Activated naive CD8-positive, alpha-beta T cell treated with anti-CD3 and anti-CD28 coated beads, Interleukin-2, amount 10 ng/mL, durations not matched to agents 7 days and 5 days (primary cell): ENCODE measurements at regions not wholly inside any gene's neighbourhood (a gene's known extent, or its start where the extent isn't known, plus 50 kb on each side); places are given as distances from the start of the nearest gene placed in this dataset.

Experiments
- ATAC-seq: fragments of 150-1000 bp; cut with Tn5 transposase; one replicate; pipeline ENCODE4 v1.10.0; 2021; ENCODE audit warnings: low read depth, moderate library complexity
- POLR2A ChIA-PET: fragments of 350-600 bp; sonication (Branson Sonifier 250); formaldehyde crosslinking; loops from one replicate; lab custom pipeline; 2021; ENCODE audit warnings: antibody characterized with exemption; lab: Charles Lee
- DNase-seq: peaks from one replicate; pipeline ENCODE4 v3.0.0; 2021
- H3K27ac Mint-ChIP-seq: one replicate; pipeline ENCODE4 v1.8.0; 2022; ENCODE audit warnings: mild to moderate bottlenecking, mixed read lengths
- H3K27me3 Mint-ChIP-seq: one replicate; pipeline ENCODE4 v1.8.0; 2022; ENCODE audit warnings: mild to moderate bottlenecking, moderate library complexity, mixed read lengths
- H3K36me3 Mint-ChIP-seq: one replicate; pipeline ENCODE4 v1.8.0; 2021; ENCODE audit warnings: mild to moderate bottlenecking, mixed read lengths
- H3K4me1 Mint-ChIP-seq: one replicate; pipeline ENCODE4 v1.8.0; 2021; ENCODE audit warnings: mixed read lengths
- H3K4me3 Mint-ChIP-seq: one replicate; pipeline ENCODE4 v1.8.0; 2022; ENCODE audit warnings: mild to moderate bottlenecking, moderate library complexity, mixed read lengths
- H3K9me3 Mint-ChIP-seq: one replicate; pipeline ENCODE4 v1.8.0; 2021; ENCODE audit warnings: mixed read lengths

DNA sequence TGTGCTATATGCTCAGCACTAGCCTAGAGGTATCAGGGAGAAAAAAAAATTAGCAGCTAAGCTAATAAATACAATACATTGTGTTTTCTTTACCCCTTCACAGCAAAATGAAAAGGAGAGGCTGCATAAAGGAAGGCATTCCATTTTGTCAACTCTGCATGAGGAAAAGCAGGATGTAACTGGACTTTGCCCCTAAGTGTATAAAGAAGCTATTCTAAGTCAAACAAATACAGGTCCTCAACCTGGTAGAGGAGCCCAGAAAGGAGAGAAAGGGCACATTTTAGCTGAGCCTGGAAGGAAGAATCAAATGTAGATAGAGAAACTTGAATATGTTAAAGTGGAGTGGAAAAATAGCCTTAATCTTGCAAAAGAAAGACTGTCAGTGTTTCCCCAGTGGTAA is 89.0 kb upstream of the SPRED1 start:
- ATAC-seq (no peak), DNase-seq (no peak)
- no peaks in the 10 kb centered on the region for H3K9me3 Mint-ChIP-seq
- H3K4me1 Mint-ChIP-seq, result no peaks in the 10 kb centered on the region
- no peak overlapping the region for H3K27ac Mint-ChIP-seq
- POLR2A ChIA-PET, result no interaction called here
- peaks cover 15% of the 10 kb centered on the region for H3K27me3 Mint-ChIP-seq
- H3K4me3 Mint-ChIP-seq, result no peak overlapping the region
- H3K36me3 Mint-ChIP-seq, result no peaks in the 10 kb centered on the region

DNA sequence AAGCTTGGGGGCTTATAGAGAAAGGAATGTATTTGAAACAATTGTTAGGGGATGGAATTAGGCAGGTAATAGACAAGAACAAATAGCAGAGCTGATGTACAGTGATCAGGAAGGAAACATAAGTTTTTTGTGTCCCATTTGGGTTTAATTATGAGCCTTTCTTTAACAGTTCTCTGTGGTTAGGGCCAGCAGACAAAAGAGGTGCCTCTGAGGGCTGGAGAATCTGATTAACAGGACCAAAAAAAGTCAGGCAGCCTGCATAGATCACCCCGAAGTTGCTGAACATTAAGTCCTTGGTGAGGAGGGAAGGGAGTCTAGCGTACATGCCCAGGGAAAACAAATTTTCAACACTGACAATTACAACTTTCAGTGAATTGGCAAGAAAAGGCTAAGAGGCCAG is 88.6 kb upstream of the SPRED1 start:
- H3K36me3 Mint-ChIP-seq, result no peaks in the 10 kb centered on the region
- H3K27me3 Mint-ChIP-seq, result peaks cover 15% of the 10 kb centered on the region
- DNase-seq (no peak), ATAC-seq (no peak)
- H3K27ac Mint-ChIP-seq, result no peak overlapping the region
- no peak overlapping the region for H3K4me3 Mint-ChIP-seq
- POLR2A ChIA-PET, result no interaction called here
- H3K4me1 Mint-ChIP-seq, result no peaks in the 10 kb centered on the region
- no peaks in the 10 kb centered on the region for H3K9me3 Mint-ChIP-seq

DNA sequence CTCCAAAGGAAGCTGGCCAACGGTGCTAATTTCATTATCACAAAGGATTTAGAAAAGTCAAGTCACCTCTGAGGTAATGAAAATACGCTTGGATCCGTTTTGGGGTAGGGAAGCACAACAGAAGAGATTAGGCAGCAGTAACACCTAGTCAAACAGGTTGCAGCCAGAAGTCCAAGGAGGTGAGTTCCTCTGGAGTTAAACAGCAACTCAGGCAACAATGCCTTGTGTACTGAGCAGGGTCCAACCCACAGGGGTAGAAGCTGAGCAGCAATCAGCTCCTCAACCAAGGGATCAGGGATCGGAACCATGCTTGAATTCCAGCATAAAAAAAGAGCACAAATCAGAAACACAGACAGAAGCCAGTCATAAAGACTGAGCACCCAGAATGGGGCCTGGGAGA is 88.1 kb upstream of the SPRED1 start:
- DNase-seq (no peak), ATAC-seq (no peak)
- no peak overlapping the region for H3K27ac Mint-ChIP-seq
- peaks cover 15% of the 10 kb centered on the region for H3K27me3 Mint-ChIP-seq
- POLR2A ChIA-PET, result no interaction called here
- no peaks in the 10 kb centered on the region for H3K4me1 Mint-ChIP-seq
- H3K9me3 Mint-ChIP-seq, result no peaks in the 10 kb centered on the region
- H3K4me3 Mint-ChIP-seq, result no peak overlapping the region
- H3K36me3 Mint-ChIP-seq, result no peaks in the 10 kb centered on the region

DNA sequence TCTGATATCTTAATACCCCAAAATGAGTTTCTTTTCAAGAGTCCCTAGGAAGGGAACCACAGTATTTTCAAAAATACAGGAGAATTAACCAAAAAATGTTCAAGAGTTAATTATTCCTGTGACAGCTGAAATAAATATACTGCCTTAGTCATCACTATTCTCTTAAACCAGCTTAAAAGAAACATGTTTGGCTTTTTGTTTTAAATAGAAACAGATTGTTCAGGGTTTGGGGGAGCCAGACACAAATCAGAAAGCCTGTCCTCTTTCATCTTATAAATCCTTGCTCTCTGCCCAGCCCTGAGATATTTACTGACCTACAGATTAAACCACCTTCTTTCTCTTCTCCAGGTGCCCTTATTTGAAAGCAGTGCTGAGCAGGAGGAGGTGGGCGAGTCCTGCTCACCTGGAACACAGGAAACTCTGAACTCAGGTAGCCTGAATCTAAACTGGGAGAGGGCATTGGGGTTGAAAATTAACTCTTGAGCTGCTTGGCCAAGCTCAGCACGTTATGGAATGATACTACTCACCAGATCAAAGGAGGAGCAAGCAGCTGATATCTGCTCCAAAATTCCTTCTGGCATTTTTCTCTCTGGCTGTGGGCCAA is 84.1 kb upstream of the SPRED1 start:
- H3K27me3 Mint-ChIP-seq, result peaks cover 10% of the 10 kb centered on the region
- DNase-seq, result no peak
- no peaks in the 10 kb centered on the region for H3K4me1 Mint-ChIP-seq
- POLR2A ChIA-PET, result no interaction called here
- ATAC-seq, result no peak
- H3K36me3 Mint-ChIP-seq, result no peaks in the 10 kb centered on the region
- H3K9me3 Mint-ChIP-seq, result no peaks in the 10 kb centered on the region
- H3K27ac Mint-ChIP-seq, result no peak overlapping the region
- H3K4me3 Mint-ChIP-seq, result no peak overlapping the region

DNA sequence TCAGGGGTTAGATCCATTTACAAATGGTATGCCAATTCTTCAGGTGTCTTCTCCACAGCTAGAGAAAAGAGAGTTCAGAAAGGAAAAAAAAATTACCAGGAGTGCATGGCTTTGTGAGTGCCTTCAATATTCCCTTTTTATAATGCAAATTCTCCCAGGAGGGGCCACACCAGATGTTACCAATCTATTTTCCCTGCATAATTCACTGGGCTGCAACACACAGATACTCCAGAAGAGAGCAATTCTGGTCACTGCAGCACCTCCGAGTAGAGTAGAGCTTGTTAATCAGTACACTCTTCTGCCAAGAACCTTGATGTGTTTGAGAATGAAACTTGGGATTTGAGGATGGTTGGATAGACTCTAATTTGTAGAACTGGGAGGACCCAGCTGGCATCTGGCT is 80.7 kb upstream of the SPRED1 start:
- Mint-ChIP-seq H3K9me3 (no peaks in the 10 kb centered on the region), H3K4me3 (no peak overlapping the region), H3K27me3 (peaks cover 10% of the 10 kb centered on the region), H3K36me3 (no peaks in the 10 kb centered on the region), H3K4me1 (no peaks in the 10 kb centered on the region), H3K27ac (no peak overlapping the region)
- DNase-seq, result no peak
- ATAC-seq, result no peak
- POLR2A ChIA-PET, result no interaction called here

DNA sequence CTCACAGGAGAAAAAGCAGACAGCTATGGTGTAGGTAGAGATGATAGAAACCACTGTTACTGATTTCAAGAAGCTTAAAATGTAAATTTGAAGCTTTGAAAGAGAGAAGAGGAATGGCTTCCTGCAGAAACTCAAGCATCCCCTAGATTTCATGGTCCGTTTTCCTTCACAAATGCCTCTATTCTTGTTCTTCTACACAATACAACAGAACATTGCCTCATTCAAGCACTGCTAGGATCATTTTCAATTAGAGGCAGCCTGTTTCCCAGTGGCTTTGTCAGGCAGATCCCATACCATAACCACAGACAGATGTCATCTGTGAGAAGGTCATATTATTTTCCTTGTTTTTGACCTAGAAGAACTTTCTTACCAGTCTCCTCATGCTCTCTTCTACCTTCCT is 77.9 kb upstream of the SPRED1 start:
- H3K9me3 Mint-ChIP-seq, result no peaks in the 10 kb centered on the region
- peaks cover 10% of the 10 kb centered on the region for H3K27me3 Mint-ChIP-seq
- H3K4me1 Mint-ChIP-seq, result no peaks in the 10 kb centered on the region
- ATAC-seq (no peak), DNase-seq (no peak)
- no peaks in the 10 kb centered on the region for H3K36me3 Mint-ChIP-seq
- H3K4me3 Mint-ChIP-seq, result no peak overlapping the region
- no peak overlapping the region for H3K27ac Mint-ChIP-seq
- POLR2A ChIA-PET, result no interaction called here

DNA sequence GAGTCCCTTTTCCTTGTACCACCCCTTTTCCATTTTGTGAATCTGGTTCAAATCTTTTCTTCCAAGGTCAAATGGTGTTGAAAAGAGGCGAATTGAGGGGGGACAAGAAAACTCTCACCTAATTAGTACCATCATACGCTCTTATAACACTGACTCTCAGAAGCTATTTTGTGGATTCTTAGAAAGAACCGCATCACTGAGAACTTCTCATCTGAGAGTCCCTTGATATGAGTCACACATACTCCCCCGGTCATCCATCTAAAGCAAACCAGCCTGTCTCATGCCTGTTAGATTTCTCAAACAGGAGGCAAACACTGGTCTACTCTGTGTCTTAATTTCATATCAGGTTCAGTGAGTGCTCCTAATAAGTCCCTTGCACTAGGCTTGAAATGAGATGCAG is 76.5 kb upstream of the SPRED1 start:
- POLR2A ChIA-PET, result no interaction called here
- Mint-ChIP-seq H3K27ac (no peak overlapping the region), H3K4me1 (no peaks in the 10 kb centered on the region), H3K9me3 (no peaks in the 10 kb centered on the region), H3K36me3 (no peaks in the 10 kb centered on the region), H3K27me3 (peaks cover 15% of the 10 kb centered on the region), H3K4me3 (no peak overlapping the region)
- ATAC-seq, result no peak
- DNase-seq, result no peak

DNA sequence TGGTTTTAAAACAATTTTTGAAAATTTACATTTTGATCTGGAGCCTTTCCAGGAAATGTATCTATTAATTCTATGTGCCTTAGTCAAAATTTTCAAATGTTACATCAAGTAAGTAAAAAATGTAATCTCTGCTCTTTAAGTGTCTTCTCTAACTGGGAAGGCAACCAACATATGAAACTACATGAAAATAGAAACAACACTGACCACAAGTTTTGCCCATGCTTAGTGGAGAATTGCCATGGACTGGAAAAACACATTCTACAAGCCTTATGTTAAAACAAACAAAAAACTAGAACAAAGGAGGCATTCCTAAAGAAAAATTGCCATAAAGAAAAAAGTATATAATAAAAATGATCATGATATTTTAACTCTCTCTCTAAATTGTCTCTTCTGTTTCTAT is 75.9 kb upstream of the SPRED1 start:
- Mint-ChIP-seq H3K9me3 (no peaks in the 10 kb centered on the region), H3K36me3 (no peaks in the 10 kb centered on the region), H3K4me1 (no peaks in the 10 kb centered on the region), H3K27me3 (peaks cover 13% of the 10 kb centered on the region), H3K27ac (no peak overlapping the region), H3K4me3 (no peak overlapping the region)
- no peak for DNase-seq
- POLR2A ChIA-PET, result no interaction called here
- ATAC-seq, result no peak

DNA sequence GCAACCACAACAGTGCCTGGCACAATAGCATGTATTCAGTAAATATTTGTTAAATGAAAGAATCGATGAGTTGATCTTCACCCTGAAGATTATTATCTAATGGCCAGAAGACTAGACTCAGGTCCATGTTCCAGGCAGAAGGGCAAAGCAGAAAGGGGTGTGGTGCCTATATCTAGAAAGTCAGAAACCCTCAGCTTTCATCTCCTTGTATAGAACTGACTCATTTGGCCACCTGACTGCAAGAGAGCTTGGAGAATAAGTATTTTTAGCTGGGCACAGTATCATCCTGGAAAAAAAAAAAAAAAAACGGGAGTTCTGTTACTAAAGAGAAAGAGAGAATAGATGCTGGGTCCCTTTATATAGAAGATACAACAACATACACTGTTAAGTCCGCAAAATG is 69.7 kb upstream of the SPRED1 start:
- ATAC-seq (no peak), DNase-seq (no peak)
- no peak overlapping the region for H3K4me3 Mint-ChIP-seq
- peaks cover 15% of the 10 kb centered on the region for H3K27me3 Mint-ChIP-seq
- POLR2A ChIA-PET, result no interaction called here
- H3K9me3 Mint-ChIP-seq, result no peaks in the 10 kb centered on the region
- no peaks in the 10 kb centered on the region for H3K36me3 Mint-ChIP-seq
- H3K4me1 Mint-ChIP-seq, result no peaks in the 10 kb centered on the region
- no peak overlapping the region for H3K27ac Mint-ChIP-seq

DNA sequence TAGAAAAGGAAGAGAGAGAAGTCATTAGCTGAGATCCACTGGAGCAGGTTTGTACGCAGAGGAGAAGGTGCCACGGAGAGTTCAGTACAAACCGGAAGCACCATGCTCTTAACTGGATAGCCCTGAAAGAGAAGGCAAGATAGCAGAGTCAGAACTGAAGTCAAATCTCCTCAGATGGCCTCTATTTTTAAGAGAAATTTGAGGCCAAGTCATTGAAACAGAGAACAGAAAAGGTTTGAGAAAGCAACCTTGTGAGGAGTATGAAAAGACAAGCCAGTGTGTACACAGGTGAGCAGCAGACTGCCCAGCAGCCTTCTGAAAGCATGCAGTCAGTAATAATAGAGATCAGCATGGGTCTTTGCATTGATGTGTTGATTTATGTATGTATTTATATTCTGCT is 66.1 kb upstream of the SPRED1 start:
- Mint-ChIP-seq H3K27me3 (peaks cover 14% of the 10 kb centered on the region), H3K4me3 (no peak overlapping the region)
- POLR2A ChIA-PET, result no interaction called here

DNA sequence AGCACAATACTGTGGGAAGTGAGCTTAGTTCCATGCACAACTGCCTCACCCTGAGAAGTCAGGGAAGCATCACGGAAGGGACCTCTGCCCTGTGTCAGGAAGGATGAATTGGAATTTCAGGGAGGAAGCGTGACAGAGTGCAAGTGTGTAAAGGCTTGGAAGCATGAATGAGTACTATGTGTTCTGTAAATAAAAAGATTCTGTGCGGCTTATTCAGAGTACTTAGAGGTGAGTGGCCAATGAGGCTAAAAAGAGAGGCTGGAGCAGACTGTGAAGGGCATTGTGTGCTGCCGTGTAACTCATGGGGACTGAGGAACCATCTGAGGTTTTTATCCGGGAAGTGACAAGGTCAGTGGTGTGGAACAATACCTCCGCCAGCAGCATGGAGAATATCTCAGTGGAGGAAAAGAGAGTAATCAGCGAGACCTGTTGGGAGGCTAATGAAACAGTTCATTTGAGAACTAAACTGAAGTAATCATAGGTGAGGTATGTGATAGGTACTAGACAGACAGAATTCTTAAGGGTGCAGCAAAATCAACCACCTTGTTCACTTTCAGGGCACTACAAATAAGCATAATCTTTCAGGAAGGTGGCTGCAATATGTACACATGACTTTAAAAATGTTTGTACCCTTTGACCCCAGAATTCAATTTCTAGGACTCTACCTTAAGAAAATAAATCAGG is 64.9 kb upstream of the SPRED1 start:
- H3K4me3 Mint-ChIP-seq, result no peak overlapping the region
- no peaks in the 10 kb centered on the region for H3K36me3 Mint-ChIP-seq
- no peaks in the 10 kb centered on the region for H3K4me1 Mint-ChIP-seq
- H3K27me3 Mint-ChIP-seq, result peaks cover 14% of the 10 kb centered on the region
- no peak overlapping the region for H3K27ac Mint-ChIP-seq
- DNase-seq (no peak), ATAC-seq (no peak)
- no peaks in the 10 kb centered on the region for H3K9me3 Mint-ChIP-seq
- POLR2A ChIA-PET, result no interaction called here

More for the DNA sequence above, 66.1 kb upstream of the SPRED1 start:
- DNase-seq, result no peak
- no peak overlapping the region for H3K27ac Mint-ChIP-seq
- no peaks in the 10 kb centered on the region for H3K36me3 Mint-ChIP-seq
- H3K4me1 Mint-ChIP-seq, result no peaks in the 10 kb centered on the region
- no peak for ATAC-seq
- no peaks in the 10 kb centered on the region for H3K9me3 Mint-ChIP-seq

DNA sequence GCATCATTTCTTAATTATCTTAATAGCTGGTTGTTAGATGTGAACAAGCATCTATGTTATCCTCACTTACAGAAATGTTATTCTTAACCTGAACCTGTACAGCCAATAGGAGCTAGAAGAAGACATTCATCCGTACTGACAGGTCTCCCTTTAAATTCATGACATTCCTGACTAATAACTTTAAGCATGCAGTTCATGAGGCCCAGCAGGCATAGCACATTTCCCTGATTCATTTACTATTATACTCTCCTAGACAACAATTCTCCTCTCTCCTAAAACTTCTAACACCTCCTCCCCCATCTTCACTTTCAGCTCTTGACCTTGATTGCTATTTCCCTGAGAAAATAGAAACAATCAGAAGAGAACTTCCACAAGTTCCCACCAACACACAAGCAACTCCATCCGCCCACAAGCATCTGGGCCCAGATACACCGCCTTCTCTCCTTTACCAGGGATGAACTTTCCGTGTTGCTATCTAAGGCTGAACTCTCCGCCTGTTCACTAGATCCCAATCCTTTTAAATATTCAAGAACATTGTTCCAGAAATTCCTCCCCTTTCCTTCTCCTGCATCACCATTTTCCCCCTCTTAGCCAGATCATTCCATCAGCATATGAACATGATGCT is 62.9 kb upstream of the SPRED1 start:
- POLR2A ChIA-PET, result no interaction called here
- no peaks in the 10 kb centered on the region for H3K4me1 Mint-ChIP-seq

DNA sequence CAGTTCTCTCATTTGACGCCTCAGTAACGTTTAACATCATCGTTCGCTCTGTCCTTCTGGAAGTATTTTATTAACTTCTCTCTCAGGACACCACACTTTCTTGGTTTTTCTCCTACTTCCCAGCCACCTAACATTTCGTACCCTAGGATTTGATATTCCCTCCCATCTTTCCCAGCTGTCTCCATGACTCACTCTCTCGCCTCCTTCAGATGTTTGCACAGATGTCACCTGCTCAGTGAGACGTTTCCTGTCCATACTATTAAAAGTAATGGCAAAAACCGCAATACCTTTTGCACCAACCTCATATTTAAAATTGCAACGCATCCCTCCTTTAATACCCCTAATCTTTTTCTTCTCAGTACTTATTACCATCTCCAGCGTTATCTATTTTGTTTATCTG is 62.1 kb upstream of the SPRED1 start:
- Mint-ChIP-seq H3K9me3 (no peaks in the 10 kb centered on the region), H3K27ac (no peak overlapping the region), H3K27me3 (peaks cover 17% of the 10 kb centered on the region), H3K4me1 (no peaks in the 10 kb centered on the region), H3K36me3 (no peaks in the 10 kb centered on the region), H3K4me3 (no peak overlapping the region)
- no peak for ATAC-seq
- POLR2A ChIA-PET, result no interaction called here
- no peak for DNase-seq

More for the DNA sequence above, 62.9 kb upstream of the SPRED1 start:
- peaks cover 16% of the 10 kb centered on the region for H3K27me3 Mint-ChIP-seq
- H3K27ac Mint-ChIP-seq, result no peak overlapping the region
- H3K9me3 Mint-ChIP-seq, result no peaks in the 10 kb centered on the region
- no peak overlapping the region for H3K4me3 Mint-ChIP-seq
- no peaks in the 10 kb centered on the region for H3K36me3 Mint-ChIP-seq
- DNase-seq, result no peak
- no peak for ATAC-seq

DNA sequence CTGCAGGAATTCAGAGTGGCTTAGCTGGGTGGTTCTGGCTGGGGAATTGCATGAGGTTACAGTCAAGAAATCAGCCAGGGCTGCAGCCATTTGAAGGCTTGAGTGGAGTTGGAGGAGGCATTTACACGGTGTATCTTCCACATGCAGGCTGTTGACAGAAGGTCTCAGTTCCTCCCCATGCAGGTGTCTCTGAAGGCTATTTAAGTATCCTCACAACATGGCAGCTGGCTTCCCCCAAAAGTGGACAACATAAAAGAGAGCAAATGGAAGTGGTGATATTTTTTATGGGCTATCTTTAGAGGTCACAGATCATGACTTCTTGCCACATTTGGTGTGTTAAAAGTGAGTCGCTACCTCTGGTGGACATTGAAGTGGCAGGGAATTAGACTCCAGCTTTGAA is 60.1 kb upstream of the SPRED1 start:
- no peak for ATAC-seq
- DNase-seq, result no peak
- POLR2A ChIA-PET, result no interaction called here
- Mint-ChIP-seq H3K36me3 (no peaks in the 10 kb centered on the region), H3K4me3 (no peak overlapping the region), H3K9me3 (no peaks in the 10 kb centered on the region), H3K27ac (no peak overlapping the region), H3K4me1 (no peaks in the 10 kb centered on the region), H3K27me3 (peaks cover 15% of the 10 kb centered on the region)
